ENCODE measurements at regions not wholly inside any gene's neighbourhood (a gene's known extent, or its start where the extent isn't known, plus 50 kb on each side); places are given as distances from the start of the nearest gene placed in this dataset.

DNA sequence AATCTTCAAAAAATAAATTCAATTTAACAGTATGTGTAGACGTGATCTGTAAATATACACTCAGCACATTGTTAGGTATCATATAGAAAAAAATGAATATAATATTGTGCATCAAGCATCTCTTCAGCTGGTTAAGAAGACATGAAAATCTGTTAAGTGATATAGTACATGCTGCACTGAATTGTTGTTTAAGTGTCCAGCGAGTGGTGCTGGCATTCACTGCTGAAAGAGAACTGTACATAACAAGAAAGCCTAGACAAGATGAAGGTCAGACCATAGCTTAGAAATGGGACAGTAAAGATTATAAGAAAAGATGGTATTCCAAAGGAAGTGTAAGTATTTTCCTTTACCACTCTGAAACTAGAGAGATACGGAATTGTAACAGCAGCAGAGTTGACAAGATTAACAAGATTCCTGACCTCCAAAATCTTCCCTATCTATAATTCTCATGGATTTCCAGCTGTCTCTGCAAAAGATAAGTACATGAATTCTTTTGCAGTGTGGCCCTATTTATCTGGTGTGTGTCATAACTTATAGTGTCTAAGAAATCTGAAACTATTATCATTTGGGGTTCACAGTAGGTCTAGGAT lies 198.6 kb downstream of the FLRT2 start:
- H3K4me1 Mint-ChIP-seq = no peaks in the 10 kb centered on the region
- H3K27ac Mint-ChIP-seq = no peak overlapping the region
- H3K36me3 Mint-ChIP-seq = no peaks in the 10 kb centered on the region
- no peak overlapping the region for H3K4me3 Mint-ChIP-seq
- ATAC-seq (no peak), DNase-seq (ENCODE audit: low spot score in 2 of 2) (no peak)
- H3K9me3 Mint-ChIP-seq = peaks cover 6% of the 10 kb centered on the region

DNA sequence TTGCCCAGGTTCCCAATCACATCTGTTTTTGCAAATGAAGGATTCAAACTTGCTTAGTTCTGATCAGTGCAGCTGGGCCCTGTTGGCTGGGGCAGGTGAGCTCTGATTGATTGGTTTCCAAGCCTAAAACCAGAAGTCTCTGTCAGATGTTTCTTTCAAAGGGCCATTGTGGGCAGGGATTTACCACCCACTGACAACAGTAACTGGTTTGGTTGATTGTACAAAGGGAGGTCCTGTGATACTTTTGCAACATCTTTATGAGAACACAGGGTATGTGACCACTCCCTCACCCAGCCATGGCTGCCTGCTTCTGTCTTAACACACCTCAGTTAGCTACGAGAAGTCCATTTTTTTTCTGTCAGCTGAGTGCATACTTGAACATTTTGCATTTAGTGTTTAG lies 184.1 kb downstream of the FLRT2 start:
- no peak for DNase-seq (ENCODE audit: low spot score in 2 of 2)
- Mint-ChIP-seq H3K9me3 (peaks cover 10% of the 10 kb centered on the region), H3K4me3 (no peak overlapping the region), H3K4me1 (no peaks in the 10 kb centered on the region), H3K27ac (no peak overlapping the region), H3K36me3 (no peaks in the 10 kb centered on the region)
- no peak for ATAC-seq

GRCh38 chr14:85711620-85712019 lies 181.7 kb downstream of the FLRT2 start:
- Mint-ChIP-seq H3K4me1 (no peaks in the 10 kb centered on the region), H3K4me3 (no peak overlapping the region), H3K9me3 (peaks cover 6% of the 10 kb centered on the region), H3K36me3 (no peaks in the 10 kb centered on the region), H3K27ac (no peak overlapping the region)
- no peak for ATAC-seq
- DNase-seq (ENCODE audit: low spot score in 2 of 2) = no peak
